Epithelial cell of proximal tubule (primary cell): ENCODE measurements at regions not wholly inside any gene's neighbourhood (a gene's known extent, or its start where the extent isn't known, plus 50 kb on each side); places are given as distances from the start of the nearest gene placed in this dataset.

Experiments used
- DNase-seq: peaks from one replicate; pipeline ENCODE4 v3.0.0-alpha.2; 2011; ENCODE audit warnings: low read depth
- H3K4me3 ChIP-seq: 2 replicates; pipeline ENCODE4 v1.5.1; 2011; ENCODE audit warnings: low read depth, mild to moderate bottlenecking, low read length
- TF ChIP-seq, protein P1 (sequence below): conservative IDR thresholded peaks from 2 replicates; pipeline ENCODE4 v1.5.1; 2012; ENCODE audit warnings: low read depth, mild to moderate bottlenecking, low read length

DNA sequence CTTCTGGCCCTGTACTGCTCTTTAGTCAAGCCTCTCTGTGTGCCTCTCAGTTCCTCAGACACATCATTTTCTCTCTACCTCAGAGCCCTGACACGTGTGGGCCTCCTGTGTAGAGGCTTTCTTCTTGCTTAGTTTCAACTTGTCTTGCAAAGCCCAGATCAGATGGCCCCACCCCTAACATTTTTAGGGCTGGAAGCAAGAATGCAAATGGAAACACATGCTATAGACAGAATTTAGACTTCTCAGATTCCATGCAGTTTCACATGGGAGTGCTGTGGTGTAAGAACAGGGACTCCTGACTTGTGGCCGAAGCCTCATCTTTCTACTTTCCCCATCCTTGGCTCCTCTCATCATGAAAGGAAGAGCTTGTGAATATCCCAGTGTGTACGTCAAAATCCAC lies 350.7 kb downstream of the DCHS2 start:
- TF ChIP-seq, protein P1, sequence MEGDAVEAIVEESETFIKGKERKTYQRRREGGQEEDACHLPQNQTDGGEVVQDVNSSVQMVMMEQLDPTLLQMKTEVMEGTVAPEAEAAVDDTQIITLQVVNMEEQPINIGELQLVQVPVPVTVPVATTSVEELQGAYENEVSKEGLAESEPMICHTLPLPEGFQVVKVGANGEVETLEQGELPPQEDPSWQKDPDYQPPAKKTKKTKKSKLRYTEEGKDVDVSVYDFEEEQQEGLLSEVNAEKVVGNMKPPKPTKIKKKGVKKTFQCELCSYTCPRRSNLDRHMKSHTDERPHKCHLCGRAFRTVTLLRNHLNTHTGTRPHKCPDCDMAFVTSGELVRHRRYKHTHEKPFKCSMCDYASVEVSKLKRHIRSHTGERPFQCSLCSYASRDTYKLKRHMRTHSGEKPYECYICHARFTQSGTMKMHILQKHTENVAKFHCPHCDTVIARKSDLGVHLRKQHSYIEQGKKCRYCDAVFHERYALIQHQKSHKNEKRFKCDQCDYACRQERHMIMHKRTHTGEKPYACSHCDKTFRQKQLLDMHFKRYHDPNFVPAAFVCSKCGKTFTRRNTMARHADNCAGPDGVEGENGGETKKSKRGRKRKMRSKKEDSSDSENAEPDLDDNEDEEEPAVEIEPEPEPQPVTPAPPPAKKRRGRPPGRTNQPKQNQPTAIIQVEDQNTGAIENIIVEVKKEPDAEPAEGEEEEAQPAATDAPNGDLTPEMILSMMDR, result no peak
- no peak for DNase-seq
- no peak overlapping the region for H3K4me3 ChIP-seq

DNA sequence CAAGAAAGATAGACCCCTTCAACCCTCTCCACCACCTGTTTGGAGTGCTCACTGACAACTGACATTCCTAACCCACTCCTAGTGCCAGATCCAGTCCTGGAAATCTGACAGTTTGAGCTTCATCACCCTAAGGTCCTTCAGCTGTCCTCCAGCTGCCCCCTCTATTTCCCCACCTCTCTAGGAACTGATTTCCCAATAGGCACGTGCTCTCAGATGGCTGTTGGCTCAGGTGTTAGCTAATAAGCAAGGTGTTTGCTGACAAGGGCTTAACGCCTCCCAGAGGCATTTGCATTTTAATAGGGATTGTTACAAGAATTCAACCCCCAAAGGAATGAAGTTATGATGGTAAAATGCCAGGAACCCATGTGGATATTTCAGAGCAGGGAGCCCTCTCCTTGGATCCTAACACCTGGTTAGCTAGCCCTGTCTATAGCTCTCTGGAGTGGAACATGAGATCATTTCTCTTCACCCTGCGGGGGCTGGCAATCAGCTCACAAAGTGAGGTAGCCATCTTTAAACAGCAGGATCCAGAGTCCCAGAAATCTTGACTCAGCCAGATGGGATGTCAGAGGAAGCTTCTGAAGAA lies 348.5 kb upstream of the SFRP2 start:
- DNase-seq, result no peak
- TF ChIP-seq, protein P1, result no peak
- no peak overlapping the region for H3K4me3 ChIP-seq

DNA sequence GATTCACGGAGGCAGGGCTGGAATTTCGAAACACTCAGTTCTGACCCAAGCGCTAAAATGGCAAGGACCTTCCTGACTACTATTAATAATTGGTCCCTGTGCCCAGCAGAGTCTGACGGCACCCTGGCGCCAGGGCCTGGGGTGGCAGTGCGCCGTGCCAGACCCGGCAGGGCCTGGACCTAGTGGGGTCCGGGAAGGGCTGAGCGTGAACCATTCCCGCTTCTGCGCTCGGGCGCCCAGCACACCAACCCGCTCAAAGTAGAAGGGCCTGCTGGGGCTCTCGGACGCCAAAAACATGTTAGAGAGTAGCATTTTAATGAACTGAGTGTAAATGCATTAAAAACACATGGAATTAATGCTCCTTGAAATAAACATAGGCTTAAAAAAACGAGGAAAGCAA lies 346.7 kb upstream of the SFRP2 start:
- H3K4me3 ChIP-seq, result no peak overlapping the region
- no peak for DNase-seq
- TF ChIP-seq, protein P1, result no peak

DNA sequence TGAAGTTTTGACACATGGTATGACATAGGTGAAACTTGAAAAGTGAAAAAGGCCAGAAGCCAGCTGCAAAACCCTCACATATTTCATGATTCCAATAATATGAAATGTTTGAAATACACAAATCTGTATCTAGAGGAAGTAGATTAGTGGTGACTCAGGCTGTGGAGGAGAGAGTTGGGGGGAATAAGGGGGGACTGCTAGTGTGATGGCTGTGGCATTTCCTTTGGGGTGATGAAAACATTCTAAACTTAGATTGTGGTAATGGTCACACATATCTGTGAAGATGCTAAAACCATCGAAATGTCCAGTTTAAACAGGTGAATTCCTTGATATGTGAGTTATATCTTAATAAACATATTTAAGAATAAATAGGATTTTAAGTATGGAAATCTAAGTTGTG lies 343.5 kb upstream of the SFRP2 start:
- no peak overlapping the region for H3K4me3 ChIP-seq
- DNase-seq, result no peak
- TF ChIP-seq, protein P1, result no peak

DNA sequence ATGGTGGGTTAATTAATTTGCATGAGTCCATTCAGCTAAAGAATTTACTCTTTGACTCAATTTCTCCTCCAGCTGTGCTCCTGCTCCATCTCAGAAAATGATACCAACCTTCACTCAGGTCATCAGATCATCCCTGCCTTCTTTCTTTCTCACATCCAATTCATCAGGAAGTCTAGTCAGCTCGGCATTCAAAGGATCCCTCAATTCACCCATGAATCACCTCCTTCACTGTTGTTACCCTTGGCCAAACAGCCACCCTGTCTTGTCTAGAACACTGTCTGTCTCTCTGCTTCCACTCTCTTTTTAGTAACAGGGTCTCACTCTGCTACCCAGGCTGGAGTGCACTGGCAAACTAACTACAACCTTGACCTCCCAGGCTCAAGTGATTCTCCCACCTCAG lies 337.4 kb upstream of the SFRP2 start:
- no peak overlapping the region for H3K4me3 ChIP-seq
- no peak for DNase-seq
- TF ChIP-seq, protein P1, result no peak

DNA sequence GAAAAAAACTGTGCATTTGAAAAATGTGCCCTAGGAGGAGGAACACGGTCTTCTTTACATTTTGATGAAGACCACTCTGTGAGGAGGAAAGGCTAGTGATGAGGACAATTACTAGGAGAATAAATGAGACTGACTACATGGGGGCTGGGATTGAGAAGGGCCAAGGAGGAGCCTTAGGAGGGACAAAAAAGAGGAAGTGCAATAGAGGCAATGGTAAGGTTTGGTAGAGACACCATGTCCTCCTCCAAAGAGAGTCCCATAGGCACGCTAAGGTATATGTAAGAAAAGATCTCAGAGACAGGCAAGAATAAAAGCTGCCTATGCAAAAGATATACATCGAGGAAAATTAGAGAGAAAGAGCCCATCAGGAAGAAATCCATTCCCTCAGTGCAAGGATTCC lies 336.5 kb upstream of the SFRP2 start:
- TF ChIP-seq, protein P1, result no peak
- H3K4me3 ChIP-seq, result no peak overlapping the region
- DNase-seq, result no peak

DNA sequence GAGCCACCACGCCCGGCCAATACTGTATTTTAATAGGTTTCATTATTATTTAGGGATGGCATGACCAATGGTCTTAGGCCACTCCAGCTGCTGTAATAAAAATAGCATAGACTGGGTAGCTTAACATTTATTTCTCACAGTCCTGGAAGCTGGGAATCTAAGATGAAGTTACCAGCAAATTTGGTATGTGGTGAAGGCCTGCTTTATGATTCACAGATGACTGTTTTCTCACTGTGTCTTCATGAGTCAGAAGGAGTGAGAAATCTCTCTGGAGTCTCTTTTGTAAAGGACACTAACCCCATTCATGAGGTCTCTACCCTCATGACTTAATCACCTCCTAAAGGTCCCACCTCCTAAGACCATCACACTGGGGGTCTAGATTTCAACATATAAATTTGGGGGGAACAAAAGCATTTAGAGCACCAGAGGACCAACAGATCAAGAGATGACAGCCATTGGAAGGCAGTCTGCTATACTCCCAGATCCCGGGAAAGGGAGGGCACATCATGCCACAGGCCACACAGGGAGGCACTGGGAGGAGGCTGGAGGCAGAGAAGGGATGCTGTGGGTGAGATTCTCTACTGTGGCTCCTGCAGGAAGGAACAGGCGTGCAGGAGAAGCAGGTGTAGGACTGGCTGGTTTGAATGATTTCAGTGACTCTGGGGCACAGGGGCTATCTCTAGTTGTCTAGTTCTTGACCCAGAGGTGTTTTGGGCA lies 335.8 kb upstream of the SFRP2 start:
- H3K4me3 ChIP-seq, result no peak overlapping the region
- peak; percentile 60 for DNase-seq
- TF ChIP-seq, protein P1, result no peak
